Stimulated activated naive CD4-positive, alpha-beta T cell (primary cell): ENCODE measurements at regions not wholly inside any gene's neighbourhood (a gene's known extent, or its start where the extent isn't known, plus 50 kb on each side); places are given as distances from the start of the nearest gene placed in this dataset.

ENCODE experiments used
- DNase-seq, 6 experiments: peaks; one replicate each; lab custom pipeline; 2025; lab: John Stamatoyannopoulos, UW

GRCh38 chrX:43581888-43582539 is 74.1 kb upstream of the MAOA start:
- no peak for DNase-seq

DNA sequence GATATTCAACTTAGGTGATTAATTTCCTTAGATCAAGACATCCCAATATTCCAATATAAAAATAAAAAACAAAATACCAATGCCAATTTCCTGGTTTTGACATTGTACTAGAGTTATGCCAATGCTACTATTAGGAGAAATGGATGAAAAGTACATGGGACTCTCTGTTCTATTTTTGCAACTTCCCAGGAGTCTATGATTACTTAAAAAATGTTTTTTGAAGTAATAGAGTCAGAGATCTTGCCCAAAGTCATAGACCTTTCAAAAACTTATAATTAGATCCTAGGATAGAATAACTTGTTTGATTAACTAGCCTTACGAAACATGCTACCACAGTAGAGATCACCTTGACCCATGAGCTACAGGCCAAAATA is 73.6 kb upstream of the MAOA start:
- DNase-seq: no peak

DNA sequence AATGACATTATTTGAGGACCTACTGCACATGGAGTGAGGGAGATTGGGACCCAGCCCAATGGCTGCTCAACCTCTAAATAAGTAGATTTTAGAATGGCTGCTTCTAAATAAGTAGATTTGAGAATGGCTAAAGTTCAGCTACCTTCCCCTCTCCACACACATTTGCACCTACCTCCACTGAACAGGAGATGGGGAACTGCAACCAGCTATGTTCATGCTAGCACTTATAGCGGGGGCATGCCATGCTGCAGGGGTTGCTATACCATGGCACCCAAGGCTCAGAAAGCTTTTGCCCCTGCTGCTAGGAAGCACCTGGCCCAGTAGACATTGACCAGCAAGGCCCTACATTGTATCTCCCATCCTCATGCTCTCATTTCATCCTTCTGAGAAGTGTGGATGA is 70.2 kb upstream of the MAOA start:
- no peak for DNase-seq

GRCh38 chrX:43586830-43587229 is 69.3 kb upstream of the MAOA start:
- no peak for DNase-seq

GRCh38 chrX:43589735-43590134 is 66.4 kb upstream of the MAOA start:
- DNase-seq: no peak

- DNase-seq: no peak
Observed at GRCh38 chrX:43590150-43590549, 65.9 kb upstream of the MAOA start.

DNA sequence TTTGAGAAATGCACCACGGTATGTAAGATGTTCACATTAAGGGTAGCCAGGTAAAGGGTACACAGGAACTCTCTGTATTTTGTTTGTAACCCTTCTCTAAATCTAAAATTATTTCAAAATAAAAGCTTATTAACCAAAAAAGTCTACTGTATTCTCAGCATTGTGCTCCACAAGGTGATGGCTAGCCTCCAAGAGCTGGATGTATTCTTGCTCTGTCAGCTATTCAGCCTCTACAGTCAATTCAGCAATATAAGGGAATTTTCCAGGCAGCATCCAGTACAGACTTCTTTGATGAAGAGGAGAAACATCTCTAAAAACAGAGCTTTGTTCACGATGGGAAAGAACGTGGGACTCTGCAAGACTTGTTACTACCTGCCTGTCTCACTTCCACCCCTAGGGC is 63.5 kb upstream of the MAOA start:
- DNase-seq: no peak

DNA sequence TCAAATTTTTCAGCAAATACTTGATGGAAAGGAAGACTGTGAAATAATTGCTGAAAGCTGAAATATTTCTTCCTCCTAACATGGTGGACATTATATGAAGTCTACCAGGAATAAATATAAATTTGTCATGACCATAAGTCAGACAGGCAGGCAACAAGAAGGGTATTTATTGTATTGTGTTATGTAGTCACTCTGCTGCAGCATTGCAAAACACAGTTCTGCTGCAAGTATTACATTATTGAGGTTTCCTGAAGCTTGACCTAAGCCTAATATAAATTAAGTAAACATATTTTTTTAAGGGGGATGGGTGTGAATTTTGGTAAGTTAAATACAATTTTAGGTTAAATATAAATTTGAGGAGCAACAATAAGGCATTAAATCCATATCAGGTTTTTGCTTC is 60.2 kb upstream of the MAOA start:
- DNase-seq: no peak

DNA sequence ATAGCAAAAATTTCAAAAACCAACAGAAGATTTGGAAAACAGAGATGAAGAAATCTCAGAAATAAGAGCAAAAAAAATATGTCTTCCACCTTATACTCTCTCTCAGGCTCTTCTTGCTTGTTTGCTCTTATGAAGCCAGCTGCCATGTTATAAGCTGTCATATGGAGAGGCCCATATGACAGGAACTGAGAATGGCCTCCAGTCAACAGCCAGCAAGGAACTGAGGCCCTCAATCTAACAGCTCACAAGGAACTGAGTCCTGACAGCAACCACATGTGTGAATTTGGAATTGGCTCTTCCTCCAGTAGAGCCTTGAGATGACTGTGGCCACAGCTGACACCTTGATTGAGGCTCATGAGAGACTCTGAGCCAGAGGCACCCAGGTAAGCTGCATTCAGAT is 51.3 kb upstream of the MAOA start:
- DNase-seq: no peak

DNA sequence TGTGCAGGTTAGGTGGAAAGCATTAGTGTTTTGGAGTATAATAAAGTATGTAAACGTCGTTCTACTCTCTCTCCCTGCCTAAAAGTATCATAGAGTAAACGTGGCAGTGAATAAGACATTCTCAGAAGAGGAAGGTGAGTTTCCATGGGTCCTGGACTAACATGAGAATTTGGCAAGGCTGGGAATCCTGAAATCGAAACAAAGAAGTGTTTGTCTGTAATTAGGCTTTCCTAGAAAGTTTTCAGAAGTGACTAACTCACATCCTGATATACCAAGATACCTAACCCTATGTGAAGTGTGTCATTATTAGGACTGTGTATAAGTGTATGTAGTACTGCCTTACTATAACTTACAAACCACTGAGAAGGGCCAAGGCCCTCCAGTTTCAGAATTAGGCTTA is 50.7 kb upstream of the MAOA start:
- no peak for DNase-seq
